ENCODE measurements at regions not wholly inside any gene's neighbourhood (a gene's known extent, or its start where the extent isn't known, plus 50 kb on each side); places are given as distances from the start of the nearest gene placed in this dataset.

GRCh38 chr22:47740109-47740805 is 977.8 kb downstream of the TBC1D22A start:
- no peak for TF ChIP-seq CTCF (IDR thresholded peaks at IDR 0.05; ENCODE audit: low read depth, low read length, poor library complexity, severe bottlenecking)
- TF ChIP-seq EZH2phosphoT487 (IDR thresholded peaks at IDR 0.05; ENCODE audit: borderline replicate concordance, low read length) = no peak
